Inferior parietal cortex (tissue), 1 donor: ENCODE measurements at regions not wholly inside any gene's neighbourhood (a gene's known extent, or its start where the extent isn't known, plus 50 kb on each side); places are given as distances from the start of the nearest gene placed in this dataset.
A peak's percentile ranks its signal among the peaks of the same experiment; 100 is the strongest.

Experiments
- DNase-seq: peaks from one replicate; pipeline ENCODE4 v3.0.0-alpha.2; 2016; ENCODE audit errors: extremely low spot score

DNA sequence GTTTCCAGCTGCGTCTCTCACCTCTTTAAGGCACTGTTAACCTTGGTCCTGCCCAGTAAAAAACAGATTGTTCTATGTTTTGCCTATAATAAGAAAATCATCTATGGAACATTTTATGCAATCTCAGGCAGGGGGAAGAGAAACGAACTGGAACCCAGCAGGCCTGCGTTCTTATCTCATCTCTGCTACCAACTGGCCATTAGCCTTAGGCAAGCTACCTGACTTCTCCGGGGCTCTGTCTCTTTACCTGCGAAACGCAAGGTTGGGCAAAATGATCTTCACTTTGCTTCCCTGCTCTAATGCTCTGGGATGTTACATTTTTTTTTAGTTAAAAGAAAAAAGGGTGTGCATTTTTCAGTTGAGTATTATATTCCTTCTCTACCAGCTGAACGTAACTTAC is 70.5 kb upstream of the WIPF1 start:
- no peak for DNase-seq

DNA sequence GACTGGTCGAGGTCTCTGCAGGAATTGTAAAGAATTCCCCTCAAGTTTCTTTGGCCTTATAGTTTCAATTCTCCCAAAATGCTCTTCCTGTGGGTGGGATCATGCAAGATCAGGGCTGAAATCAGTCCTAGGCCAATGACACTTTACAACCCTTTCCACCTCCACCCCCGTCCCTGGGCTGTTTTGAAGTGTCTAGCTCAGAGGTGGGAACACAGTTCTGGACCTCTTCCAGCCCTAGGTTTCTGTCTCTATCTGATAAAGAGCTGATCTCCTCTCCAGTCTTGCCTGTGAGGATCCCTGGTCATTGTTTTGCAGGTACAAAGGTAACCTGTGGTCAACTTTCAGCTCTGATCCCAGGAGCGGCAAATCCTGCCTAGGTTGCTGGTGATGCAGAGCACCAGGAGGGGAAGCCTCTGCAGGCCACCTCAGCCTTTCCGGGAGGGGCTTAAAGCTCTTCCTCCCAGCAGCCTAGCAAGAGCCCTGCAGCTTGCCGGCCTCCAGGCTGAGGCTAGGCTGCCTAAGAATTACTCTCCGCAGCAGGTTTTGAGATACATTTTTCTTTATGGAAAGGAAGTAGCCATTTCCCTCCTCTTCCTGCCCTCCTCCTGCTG is 69.8 kb upstream of the WIPF1 start:
- DNase-seq: no peak

DNA sequence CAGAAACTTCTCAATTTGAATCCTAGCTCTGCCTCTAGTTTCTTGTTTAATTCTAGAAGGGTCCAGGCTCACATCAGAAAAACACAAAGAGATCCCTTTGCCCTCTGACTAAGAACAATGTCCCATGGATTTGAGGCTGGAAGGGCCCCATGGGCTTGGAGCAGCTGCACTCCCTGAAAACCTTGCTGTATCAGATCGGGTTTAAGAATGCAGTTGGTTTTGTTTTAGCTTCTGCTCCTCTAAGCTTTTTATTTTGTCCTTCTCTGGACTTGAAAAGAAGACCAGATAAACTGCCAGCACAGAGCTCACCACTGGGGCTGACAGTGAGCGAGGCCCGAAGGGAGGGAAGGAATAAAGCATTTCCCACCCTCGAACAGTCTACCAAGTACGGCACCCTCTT is 69.2 kb upstream of the WIPF1 start:
- DNase-seq: peak; percentile 52

DNA sequence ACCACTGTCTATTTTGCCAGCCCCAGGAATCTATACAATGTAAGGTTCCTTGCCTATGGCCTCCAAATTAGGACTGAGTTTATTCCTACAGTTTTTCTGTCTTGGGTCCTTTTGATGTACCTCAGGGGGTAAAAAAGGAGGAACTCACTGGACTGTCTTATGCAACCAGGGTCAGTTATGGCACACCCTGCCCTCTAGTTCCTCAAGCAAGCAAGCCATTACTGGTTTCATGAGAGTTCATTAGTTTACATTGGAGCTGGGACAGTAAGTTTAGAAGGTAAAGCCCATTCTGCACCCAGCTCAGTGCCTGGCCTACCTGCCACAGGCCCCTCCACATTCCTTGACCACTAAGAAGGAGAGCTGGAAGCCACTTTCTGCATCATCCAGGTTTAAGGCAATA is 68.7 kb upstream of the WIPF1 start:
- no peak for DNase-seq

DNA sequence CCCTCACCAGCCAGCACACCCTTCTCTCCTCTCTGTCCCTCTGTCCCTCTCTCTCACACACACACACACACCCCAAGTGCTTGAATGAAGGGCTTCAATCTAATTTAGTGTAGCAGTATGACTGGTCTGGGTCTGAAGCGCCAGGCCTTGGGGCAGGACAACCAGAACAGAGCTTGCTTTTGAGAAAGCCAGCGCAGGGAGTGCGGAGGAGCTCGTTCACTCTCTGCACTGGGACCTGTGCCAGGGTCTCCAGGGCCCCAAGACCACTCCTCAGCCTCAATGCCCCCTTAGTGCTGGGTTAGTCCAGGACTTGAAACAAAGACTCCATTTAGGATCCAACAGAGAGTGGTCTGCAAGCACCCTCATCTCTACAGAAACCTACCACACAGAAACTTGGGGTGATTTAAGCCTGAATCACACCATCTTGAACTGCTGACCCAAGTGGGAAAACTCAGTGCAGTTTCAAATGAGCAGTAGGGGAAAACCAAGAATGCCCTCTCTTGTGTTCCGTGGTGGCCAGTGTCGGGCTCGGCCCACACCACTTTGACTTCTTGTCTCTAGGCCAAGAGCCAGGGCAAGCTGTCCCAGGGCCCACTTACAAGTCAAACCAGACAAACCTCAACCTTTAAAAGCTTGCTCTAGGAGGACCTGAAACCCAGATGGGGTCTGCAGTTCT is 66.6 kb upstream of the WIPF1 start:
- no peak for DNase-seq

DNA sequence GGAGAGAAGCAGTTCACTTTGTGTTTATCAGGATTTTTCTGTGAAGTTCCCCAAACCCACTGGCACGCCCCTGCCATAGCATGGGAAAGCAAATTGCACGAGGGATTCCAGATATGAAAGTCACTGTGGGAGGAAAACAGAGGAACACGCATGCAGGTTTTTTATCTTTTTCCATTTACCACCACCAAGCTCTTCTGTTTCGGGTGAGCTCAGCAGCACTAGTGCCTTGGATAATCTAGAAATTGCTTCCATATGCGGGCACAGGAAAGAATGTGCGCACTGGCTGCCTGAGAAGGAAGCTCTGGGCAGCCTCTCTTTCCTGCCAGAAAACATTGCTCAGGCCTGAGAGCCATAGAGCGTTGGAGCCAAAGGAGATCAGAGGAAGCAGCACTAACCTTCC is 65.9 kb upstream of the WIPF1 start:
- DNase-seq: no peak

DNA sequence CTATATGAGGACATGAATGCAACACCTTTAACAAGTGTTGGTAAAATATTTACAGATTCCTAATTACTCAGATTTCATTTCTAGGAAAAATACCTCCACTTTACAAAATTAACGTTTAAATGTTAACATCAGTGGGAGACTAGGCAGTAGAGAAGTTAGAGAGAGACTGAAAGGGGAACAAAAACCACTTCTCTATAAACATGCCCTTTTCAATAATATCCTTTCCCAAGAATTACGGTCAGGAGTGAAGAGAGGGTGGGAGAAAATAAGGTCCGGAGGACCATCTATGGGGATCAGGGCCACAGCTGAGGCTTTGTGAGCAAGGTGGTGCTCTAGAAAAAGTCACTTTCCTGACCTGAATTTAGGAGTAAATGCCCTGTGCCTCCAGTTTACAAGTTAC is 65.3 kb upstream of the WIPF1 start:
- DNase-seq: no peak

DNA sequence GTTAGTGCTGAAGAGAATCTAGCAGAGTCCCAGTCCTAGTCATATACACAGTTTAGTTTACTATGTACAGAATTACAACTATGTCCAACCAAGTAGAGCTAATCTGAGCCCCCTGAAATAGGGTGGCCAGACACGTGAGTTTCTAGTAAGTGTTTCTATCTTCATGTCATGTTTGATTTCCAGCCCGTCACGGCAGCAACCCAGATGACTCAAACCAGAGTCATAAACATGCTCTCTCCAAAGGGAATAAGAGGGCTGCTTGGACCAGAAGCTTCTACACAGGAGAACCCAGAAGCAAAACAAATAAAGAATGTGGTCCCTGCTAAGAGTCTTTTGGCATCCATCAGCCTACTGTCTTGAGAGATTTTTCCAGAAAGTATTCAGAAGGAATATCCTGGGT is 64.9 kb upstream of the WIPF1 start:
- DNase-seq: no peak

DNA sequence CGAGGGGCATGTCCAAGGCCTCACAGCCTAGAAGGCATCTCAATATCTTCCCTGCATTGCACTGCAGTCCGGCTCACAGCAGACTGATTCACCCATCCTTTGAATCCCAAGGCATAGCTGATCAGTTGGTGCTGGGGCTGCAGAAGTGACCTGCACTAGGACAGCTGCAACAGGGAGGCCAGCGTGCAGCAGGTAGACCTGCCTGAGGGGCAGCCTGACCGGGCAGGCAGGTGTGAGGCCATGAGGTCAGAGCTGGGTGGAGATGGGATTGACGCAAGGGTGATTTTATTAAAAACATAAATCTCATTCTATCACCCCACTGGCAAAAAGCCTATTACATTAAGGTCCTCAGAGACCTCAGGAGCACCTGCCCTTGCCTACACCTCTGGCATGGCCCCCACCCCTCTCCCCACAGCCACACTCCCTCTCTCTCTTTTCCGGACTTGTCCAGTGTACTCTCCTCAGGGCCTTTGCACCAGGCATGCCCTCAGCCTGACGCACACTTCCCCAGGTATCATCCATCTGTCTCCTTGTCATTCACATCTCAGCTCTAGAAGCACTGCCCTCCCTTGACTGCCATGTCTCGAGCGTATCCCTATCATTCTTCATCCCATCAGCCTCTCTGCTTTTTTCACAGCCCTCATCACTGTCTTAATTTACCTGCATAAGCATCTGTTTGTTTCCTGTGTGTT is 63.5 kb upstream of the WIPF1 start:
- DNase-seq: no peak

DNA sequence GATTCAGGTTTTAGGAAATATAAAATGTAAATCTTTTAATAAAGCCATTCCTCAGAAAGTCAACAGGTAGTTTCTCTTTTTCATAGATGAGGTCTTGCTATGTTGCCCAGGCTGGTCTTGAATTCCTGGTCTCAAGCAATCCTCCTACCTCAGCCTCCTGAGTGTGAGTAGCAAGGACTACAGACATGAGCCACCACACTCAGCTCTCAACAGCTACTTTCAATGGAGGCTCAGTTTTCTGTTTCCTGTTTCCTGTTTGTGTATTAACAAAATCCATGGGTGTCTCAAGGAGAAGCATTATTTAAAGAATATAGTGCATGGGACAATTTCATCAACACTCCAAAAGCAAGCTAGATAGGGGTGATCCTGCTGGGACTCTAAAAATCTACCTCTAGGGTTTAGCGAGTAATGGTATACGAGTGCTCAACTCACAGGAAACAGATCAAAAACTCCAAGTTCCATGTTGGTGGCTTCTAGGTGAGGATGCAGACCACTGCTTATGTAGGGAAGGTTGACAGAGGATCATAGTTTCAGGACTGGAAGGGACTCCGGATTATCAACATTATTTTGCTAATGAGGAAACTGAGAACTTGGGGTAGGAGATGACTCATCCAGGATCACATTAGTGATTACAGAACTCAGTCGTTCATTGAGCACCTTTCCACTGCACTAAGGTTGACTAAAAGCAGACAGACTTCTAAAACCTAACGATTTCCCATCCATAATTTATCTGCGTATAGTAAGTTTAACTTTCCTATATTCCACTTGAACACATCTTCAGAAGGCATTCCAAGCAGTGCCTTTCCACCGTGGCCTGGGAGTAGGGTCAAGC is 61.7 kb upstream of the WIPF1 start:
- DNase-seq: no peak

DNA sequence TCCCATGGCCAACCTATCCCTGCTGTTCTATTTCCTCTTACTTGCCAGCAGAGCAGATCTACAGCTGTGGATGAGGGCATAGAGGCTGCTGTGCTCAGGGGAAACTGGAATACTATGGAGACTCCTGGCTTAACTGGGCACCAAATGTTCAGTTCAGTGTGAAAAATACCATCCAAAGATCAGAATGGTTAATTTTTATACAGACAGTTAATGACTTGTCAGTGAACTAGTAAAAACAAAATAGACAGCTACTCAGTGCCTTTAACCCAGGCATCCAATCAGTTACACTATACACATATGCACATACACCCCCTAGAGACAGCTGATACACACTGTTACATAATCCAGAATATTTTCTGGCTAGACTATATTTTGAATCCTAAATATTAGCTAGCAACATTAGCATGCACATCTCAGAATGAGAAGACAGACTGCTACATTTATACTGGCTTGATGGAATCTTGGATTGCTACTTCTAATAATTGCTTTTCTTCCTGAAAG is 59.1 kb upstream of the WIPF1 start:
- no peak for DNase-seq

DNA sequence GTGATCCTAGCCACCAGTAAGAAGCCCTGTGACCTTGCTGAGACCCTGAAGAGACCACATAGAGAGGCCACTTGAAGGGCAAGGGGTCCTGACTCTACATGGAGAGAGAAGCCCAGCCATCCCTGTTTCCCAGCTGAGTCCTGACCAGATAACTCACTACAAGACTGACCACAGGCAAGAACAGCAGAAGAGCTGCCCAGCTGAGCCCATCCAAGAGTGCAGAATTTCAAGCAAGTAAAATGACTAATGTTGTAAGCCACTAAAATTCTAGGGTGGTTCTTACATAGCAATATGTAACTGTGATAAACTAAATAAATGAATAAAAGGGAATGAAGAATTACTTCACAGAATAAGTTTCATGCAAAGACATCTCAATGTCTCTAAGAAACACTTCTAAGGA is 58.4 kb upstream of the WIPF1 start:
- DNase-seq: no peak

DNA sequence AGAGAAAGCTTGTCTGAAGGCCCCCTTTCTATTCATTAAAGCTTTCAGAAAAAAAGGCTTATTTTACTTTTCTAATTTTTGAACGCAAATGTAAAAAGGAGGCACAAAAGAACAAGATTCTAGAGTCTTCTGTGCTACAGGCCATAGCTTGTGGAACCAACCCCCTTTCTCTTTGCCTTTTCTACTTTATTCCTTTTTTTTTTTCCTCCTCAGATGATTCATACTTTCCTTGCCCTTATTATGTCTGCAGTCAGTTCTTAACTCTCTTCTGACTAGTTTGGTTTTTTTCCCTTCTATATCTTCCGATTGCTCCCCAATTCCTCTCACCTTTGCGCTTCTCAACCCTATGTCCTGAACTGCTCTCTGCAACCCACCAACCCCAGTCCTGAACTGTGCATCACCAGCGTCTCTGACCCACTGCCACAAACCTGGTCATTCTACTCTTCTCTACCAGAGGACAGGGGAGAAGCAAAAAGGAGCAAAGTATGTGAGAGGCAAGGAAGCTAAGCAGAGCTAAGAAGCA is 56.9 kb upstream of the WIPF1 start:
- no peak for DNase-seq

DNA sequence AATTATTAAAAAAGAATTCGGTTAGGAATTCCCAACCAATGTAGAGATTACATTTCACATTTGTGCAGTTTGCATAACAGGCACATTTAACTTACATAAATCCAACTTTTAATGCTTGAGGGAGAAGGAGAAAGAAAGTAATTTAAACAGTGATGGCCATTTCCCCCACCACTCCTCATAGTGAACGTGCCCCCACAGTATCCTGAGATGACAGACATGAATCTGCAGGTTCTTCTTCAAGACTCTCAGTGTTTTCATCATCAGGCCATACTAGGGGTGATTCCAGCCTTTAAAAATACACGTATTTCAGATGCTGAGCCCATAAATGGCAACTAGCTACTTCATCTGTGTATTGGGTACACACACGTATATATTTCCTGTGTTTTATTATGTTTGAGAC is 51.3 kb upstream of the WIPF1 start:
- DNase-seq: no peak
